Peyer's patch (tissue), 4 donors: ENCODE measurements at regions not wholly inside any gene's neighbourhood (a gene's known extent, or its start where the extent isn't known, plus 50 kb on each side); places are given as distances from the start of the nearest gene placed in this dataset.

Source experiments
- DNase-seq, 3 donors: peaks; one replicate each; pipeline ENCODE4 v3.0.0-alpha.2; 2017 to 2019
- H3K27ac ChIP-seq, 4 donors: fragments of 200-600 bp; sonication (generic); one replicate each; pipeline ENCODE4 v1.5.1; 2016 to 2019
- H3K27me3 ChIP-seq, 2 donors: fragments of 200-600 bp; sonication (generic); one replicate each; pipeline ENCODE4 v1.5.1; 2019
- H3K36me3 ChIP-seq, 3 donors: fragments of 200-600 bp; sonication (generic); one replicate each; pipeline ENCODE4 v1.5.1; 2016 to 2019
- H3K4me1 ChIP-seq, 4 donors: fragments of 200-600 bp; sonication (generic); one replicate each; pipeline ENCODE4 v1.5.1; 2016 to 2019
- H3K4me3 ChIP-seq, 4 donors: fragments of 200-600 bp; sonication (generic); 1 replicate in 3 of 4; 2 replicates in 1 of 4; pipeline ENCODE4 v1.5.1; 2016 to 2019; ENCODE audit warnings: mild to moderate bottlenecking in 1 of 4
- H3K9me3 ChIP-seq, 4 donors: fragments of 200-600 bp; sonication (generic); one replicate each; pipeline ENCODE4 v1.5.1; 2016 to 2019; ENCODE audit warnings: mild to moderate bottlenecking in 1 of 4
- CTCF ChIP-seq, 6 experiments: fragments of 450-650 bp in 4 of 6; fragments of 200-600 bp in 2 of 6; sonication (generic) in 1 of 6; IDR thresholded peaks; one replicate each; pipeline ENCODE4 v1.5.1; 2017 to 2019; ENCODE audit warnings: antibody characterized with exemption in 6 of 6, mild to moderate bottlenecking in 3 of 6, moderate library complexity in 1 of 6
- POLR2A ChIP-seq, 2 donors: fragments of 450-650 bp; IDR thresholded peaks; one replicate each; pipeline ENCODE4 v1.5.1; 2017; ENCODE audit warnings: antibody characterized with exemption in 2 of 2, mild to moderate bottlenecking in 2 of 2, moderate library complexity in 2 of 2

- no peaks in the 10 kb centered on the region for H3K9me3 ChIP-seq
- no peak for TF ChIP-seq CTCF (IDR thresholded peaks at IDR 0.05)
- no peak for TF ChIP-seq POLR2A (IDR thresholded peaks at IDR 0.05)
Measured at GRCh38 chr10:128866551-128866950, 600.5 kb upstream of the MGMT start.

GRCh38 chr10:128867210-128867609 lies 599.8 kb upstream of the MGMT start:
- no peak for DNase-seq
- no peak overlapping the region for H3K27ac ChIP-seq
- no peak overlapping the region for H3K4me3 ChIP-seq
- TF ChIP-seq CTCF (IDR thresholded peaks at IDR 0.05) (no peak), POLR2A (IDR thresholded peaks at IDR 0.05) (no peak)
- H3K4me1 ChIP-seq = no peaks in the 10 kb centered on the region
- H3K9me3 ChIP-seq = no peaks in the 10 kb centered on the region
- H3K27me3 ChIP-seq = no peaks in the 10 kb centered on the region
- H3K36me3 ChIP-seq = no peaks in the 10 kb centered on the region

More at GRCh38 chr10:128866551-128866950, 600.5 kb upstream of the MGMT start:
- Histone ChIP-seq H3K27ac (no peak overlapping the region), H3K4me3 (no peak overlapping the region), H3K4me1 (no peaks in the 10 kb centered on the region), H3K36me3 (no peaks in the 10 kb centered on the region), H3K27me3 (no peaks in the 10 kb centered on the region)
- DNase-seq = no peak

GRCh38 chr10:128867819-128868218 lies 599.2 kb upstream of the MGMT start:
- H3K27ac ChIP-seq = no peak overlapping the region
- no peaks in the 10 kb centered on the region for H3K36me3 ChIP-seq
- DNase-seq = no peak
- H3K4me1 ChIP-seq = no peaks in the 10 kb centered on the region
- H3K27me3 ChIP-seq = no peaks in the 10 kb centered on the region
- H3K4me3 ChIP-seq = no peak overlapping the region
- no peaks in the 10 kb centered on the region for H3K9me3 ChIP-seq
- TF ChIP-seq CTCF (IDR thresholded peaks at IDR 0.05) (no peak), POLR2A (IDR thresholded peaks at IDR 0.05) (no peak)

- Histone ChIP-seq H3K27me3 (no peaks in the 10 kb centered on the region), H3K4me1 (no peaks in the 10 kb centered on the region), H3K4me3 (no peak overlapping the region), H3K9me3 (no peaks in the 10 kb centered on the region), H3K36me3 (no peaks in the 10 kb centered on the region), H3K27ac (no peak overlapping the region)
- no peak for DNase-seq
- TF ChIP-seq CTCF (IDR thresholded peaks at IDR 0.05) = no peak
Measured at GRCh38 chr10:128868481-128868880, 598.6 kb upstream of the MGMT start.

DNA sequence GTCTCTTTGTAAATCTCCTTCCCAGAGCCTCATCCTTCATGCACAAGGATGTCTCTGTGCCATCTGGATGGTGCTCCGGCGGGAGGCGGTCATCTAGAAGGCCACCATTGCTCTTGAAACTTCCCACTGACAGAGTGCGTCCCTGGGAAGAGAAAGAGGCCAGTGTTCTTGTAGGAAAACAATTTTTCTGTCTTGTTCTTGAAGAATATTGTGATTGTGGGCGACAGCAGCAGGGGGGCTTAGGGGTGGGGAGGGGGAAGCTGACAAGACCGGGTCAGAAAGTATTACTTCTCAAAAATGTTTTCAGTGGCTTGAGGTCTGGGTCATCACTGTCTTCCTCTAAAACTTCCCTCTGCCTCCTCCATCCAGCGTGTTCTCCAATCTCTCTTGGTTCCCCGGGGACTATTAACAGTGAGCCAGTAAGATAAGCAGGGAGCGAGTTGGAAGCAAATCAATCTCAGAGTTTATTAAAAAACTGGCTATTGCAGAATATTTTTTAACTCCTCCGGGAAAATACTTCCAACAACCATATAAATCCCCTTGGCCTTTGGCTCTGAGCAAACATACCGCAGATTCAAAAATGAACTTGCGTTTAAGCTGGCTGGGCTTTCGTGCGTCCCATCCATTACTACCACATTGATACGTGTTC lies 597.8 kb upstream of the MGMT start:
- no peaks in the 10 kb centered on the region for H3K27me3 ChIP-seq
- no peak for DNase-seq

More for the DNA sequence above, 597.8 kb upstream of the MGMT start:
- Histone ChIP-seq H3K4me3 (no peak overlapping the region), H3K36me3 (no peaks in the 10 kb centered on the region), H3K4me1 (no peaks in the 10 kb centered on the region), H3K9me3 (no peaks in the 10 kb centered on the region), H3K27ac (no peak overlapping the region)
- no peak for TF ChIP-seq CTCF (IDR thresholded peaks at IDR 0.05)
- no peak for TF ChIP-seq POLR2A (IDR thresholded peaks at IDR 0.05)
